OCI-LY3 (cell line): ENCODE measurements at regions not wholly inside any gene's neighbourhood (a gene's known extent, or its start where the extent isn't known, plus 50 kb on each side); places are given as distances from the start of the nearest gene placed in this dataset.

ENCODE experiments used
- H2AFZ ChIP-seq: fragments of 200-600, 300-600 bp; shearing (Covaris generic); 2 replicates; pipeline ENCODE4 v1.6.0; 2014; ENCODE audit warnings: antibody characterized with exemption, low read depth, low read length
- H3K27ac ChIP-seq: fragments of 200-600, 300-600 bp; sonication (generic); 2 replicates; pipeline ENCODE4 v1.5.1; 2014; ENCODE audit warnings: mild to moderate bottlenecking, low read length, moderate library complexity, mixed read lengths
- H3K27me3 ChIP-seq: fragments of 200-600, 300-600 bp; sonication (generic); 2 replicates; pipeline ENCODE4 v1.6.1; 2014; ENCODE audit warnings: low read depth, low read length, mixed read lengths
- H3K36me3 ChIP-seq: fragments of 200-600, 300-600 bp; sonication (generic); replicated peaks from 2 replicates; pipeline ENCODE3; 2014; ENCODE audit warnings: low read depth, low read length, mixed read lengths
- H3K4me1 ChIP-seq: fragments of 300-600, 200-600 bp; sonication (generic); 2 replicates; pipeline ENCODE4 v1.6.1; 2014; ENCODE audit warnings: low read length, mixed read lengths
- H3K4me2 ChIP-seq: fragments of 200-600, 300-600 bp; sonication (generic); 2 replicates; pipeline ENCODE4 v1.6.1; 2014; ENCODE audit warnings: low read length, mixed read lengths
- H3K4me3 ChIP-seq: fragments of 300-600, 200-600 bp; sonication (generic); 2 replicates; pipeline ENCODE4 v1.5.1; 2014; ENCODE audit warnings: antibody characterized with exemption, mild to moderate bottlenecking, low read length, moderate library complexity
- H3K79me2 ChIP-seq: fragments of 300-600, 200-600 bp; shearing (Covaris generic); 2 replicates; pipeline ENCODE4 v1.6.1; 2014; ENCODE audit warnings: mild to moderate bottlenecking, low read length, mixed read lengths
- H3K9ac ChIP-seq: fragments of 300-600, 200-600 bp; shearing (Covaris generic); 2 replicates; pipeline ENCODE4 v1.6.0; 2014; ENCODE audit warnings: mild to moderate bottlenecking, low read length, moderate library complexity
- H3K9me3 ChIP-seq: fragments of 200-600, 300-600 bp; shearing (Covaris generic); 2 replicates; pipeline ENCODE4 v1.6.1; 2014; ENCODE audit warnings: low read length, mixed read lengths; ENCODE audit not compliant: insufficient read depth
- H4K20me1 ChIP-seq: fragments of 200-600, 300-600 bp; sonication (generic); 2 replicates; pipeline ENCODE4 v1.6.1; 2016; ENCODE audit warnings: low read length, mixed read lengths; ENCODE audit not compliant: insufficient read depth
- EZH2phosphoT487 ChIP-seq: fragments of 200-600 bp; shearing (Covaris generic); IDR thresholded peaks from 2 replicates; pipeline ENCODE4 v1.6.1; 2018; ENCODE audit warnings: antibody characterized with exemption, mixed run types, low read depth
- TF ChIP-seq, protein P1 (sequence below): fragments of 200-600, 300-600 bp; sonication (generic); IDR thresholded peaks from 2 replicates; pipeline ENCODE4 v1.5.1; 2014; ENCODE audit warnings: antibody characterized with exemption, low read length, low read depth

DNA sequence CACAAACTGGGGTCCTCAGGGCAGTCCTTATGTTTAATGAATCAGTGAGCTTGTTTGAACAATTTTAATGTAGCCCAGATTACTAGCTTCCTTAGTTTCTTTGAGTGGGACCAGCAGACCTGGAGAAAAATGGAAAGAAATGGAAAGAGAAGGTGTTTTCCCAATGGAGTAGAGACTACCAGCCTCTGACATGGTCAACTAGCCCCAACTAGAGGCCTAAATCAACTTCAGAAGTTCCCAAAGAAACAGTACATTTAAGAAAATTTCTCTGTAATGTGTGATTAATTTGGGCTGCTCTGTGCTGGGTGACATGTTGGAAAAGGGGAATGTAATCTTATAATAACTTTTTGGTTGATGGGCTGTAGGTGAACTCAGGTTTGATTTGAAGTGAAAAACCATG is 310.9 kb downstream of the MFSD1 start:
- Histone ChIP-seq H3K79me2 (no peaks in the 10 kb centered on the region), H2AFZ (no peak overlapping the region), H3K27ac (no peak overlapping the region), H3K4me1 (no peaks in the 10 kb centered on the region), H4K20me1 (no peaks in the 10 kb centered on the region), H3K4me3 (no peak overlapping the region), H3K27me3 (peaks cover 10% of the 10 kb centered on the region), H3K9me3 (no peaks in the 10 kb centered on the region), H3K36me3 (no peaks in the 10 kb centered on the region), H3K9ac (no peak overlapping the region), H3K4me2 (no peak overlapping the region)
- TF ChIP-seq EZH2phosphoT487 = no peak
- TF ChIP-seq, protein P1, sequence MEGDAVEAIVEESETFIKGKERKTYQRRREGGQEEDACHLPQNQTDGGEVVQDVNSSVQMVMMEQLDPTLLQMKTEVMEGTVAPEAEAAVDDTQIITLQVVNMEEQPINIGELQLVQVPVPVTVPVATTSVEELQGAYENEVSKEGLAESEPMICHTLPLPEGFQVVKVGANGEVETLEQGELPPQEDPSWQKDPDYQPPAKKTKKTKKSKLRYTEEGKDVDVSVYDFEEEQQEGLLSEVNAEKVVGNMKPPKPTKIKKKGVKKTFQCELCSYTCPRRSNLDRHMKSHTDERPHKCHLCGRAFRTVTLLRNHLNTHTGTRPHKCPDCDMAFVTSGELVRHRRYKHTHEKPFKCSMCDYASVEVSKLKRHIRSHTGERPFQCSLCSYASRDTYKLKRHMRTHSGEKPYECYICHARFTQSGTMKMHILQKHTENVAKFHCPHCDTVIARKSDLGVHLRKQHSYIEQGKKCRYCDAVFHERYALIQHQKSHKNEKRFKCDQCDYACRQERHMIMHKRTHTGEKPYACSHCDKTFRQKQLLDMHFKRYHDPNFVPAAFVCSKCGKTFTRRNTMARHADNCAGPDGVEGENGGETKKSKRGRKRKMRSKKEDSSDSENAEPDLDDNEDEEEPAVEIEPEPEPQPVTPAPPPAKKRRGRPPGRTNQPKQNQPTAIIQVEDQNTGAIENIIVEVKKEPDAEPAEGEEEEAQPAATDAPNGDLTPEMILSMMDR = no peak

DNA sequence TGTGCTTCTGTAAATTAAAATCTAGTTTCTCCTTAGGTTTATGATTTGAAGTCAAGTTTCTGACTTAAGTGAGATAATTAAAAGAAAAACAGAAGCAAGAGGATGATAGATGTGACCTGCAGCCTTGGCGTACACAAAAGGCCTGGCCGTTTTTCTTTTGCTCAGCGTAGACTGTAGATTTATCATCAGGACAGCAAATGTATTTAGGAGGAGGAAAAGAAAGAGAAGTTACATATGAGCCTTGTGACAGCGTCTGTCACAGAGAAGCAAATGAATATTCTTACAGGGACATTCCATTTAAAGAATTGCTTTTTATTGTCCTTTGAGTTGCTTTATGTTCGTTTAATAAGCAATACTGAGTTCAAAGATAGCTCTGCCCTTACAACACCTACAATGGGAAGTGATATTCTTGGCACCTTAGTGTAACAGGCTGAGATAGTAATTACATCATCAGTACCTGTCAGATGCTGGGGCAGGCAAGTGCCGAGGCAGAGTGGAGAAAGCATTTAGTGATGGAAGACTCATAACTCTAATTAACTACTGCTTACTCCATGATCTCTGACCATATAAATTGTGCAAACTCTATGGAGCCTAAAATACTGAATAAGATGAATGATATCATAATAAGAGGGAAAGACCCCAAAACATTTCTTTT is 311.5 kb downstream of the MFSD1 start:
- no peaks in the 10 kb centered on the region for H3K79me2 ChIP-seq
- no peak overlapping the region for H3K27ac ChIP-seq
- no peaks in the 10 kb centered on the region for H3K9me3 ChIP-seq
- H2AFZ ChIP-seq = no peak overlapping the region
- no peaks in the 10 kb centered on the region for H4K20me1 ChIP-seq
- H3K4me2 ChIP-seq = no peak overlapping the region
- H3K27me3 ChIP-seq = peaks cover 17% of the 10 kb centered on the region
- H3K9ac ChIP-seq = no peak overlapping the region
- H3K4me3 ChIP-seq = no peak overlapping the region
- no peaks in the 10 kb centered on the region for H3K36me3 ChIP-seq
- no peaks in the 10 kb centered on the region for H3K4me1 ChIP-seq
- TF ChIP-seq, protein P1 = no peak
- no peak for TF ChIP-seq EZH2phosphoT487

DNA sequence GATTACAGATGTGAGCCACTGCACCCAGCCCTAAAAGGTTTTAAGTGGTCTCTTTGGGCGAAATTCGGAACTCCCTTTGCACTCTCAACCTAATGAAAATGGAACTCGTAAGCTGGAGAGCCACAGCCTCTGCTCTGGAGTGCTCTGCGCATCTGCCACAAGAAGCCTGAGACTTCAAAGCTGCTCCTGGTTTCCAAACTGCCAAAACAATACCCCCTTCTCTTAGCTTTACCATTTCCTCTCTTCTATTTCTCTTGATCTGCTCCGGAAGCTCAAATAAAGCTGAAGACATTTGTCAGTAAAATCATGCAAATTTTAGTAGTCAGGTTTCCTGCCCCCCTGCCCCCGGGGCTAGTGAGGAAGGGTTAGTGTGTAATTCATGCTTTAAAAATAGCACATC is 312.7 kb downstream of the MFSD1 start:
- Histone ChIP-seq H3K4me3 (no peak overlapping the region), H3K79me2 (no peaks in the 10 kb centered on the region), H3K27ac (no peak overlapping the region), H3K36me3 (no peaks in the 10 kb centered on the region), H3K9me3 (no peaks in the 10 kb centered on the region), H4K20me1 (no peaks in the 10 kb centered on the region), H3K4me2 (no peak overlapping the region), H3K27me3 (peaks cover 22% of the 10 kb centered on the region), H2AFZ (no peak overlapping the region), H3K9ac (no peak overlapping the region), H3K4me1 (no peaks in the 10 kb centered on the region)
- TF ChIP-seq, protein P1 = no peak

DNA sequence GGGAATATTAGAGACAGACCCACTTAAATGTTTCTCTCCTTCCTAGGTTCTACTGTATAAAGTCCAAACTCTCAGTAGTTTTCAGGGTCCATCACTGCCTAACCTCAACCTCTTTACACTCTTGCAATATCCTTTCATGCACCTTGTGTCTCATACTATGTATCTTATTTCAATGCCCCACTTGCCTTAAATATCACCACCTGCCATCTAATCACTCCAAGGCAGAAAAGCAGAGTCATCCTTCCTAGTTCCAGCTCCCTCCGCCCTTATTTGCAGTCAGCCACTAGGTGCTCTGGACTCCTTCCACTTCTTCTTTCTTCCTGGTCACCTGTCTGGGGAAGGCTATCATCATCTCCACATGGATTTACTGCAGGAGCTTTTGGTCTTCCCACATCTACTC is 322.0 kb downstream of the MFSD1 start:
- H3K4me3 ChIP-seq = no peak overlapping the region
- H3K79me2 ChIP-seq = no peaks in the 10 kb centered on the region
- H3K36me3 ChIP-seq = no peaks in the 10 kb centered on the region
- H3K9ac ChIP-seq = no peak overlapping the region
- no peak overlapping the region for H3K4me2 ChIP-seq
- no peak overlapping the region for H2AFZ ChIP-seq
- H4K20me1 ChIP-seq = no peaks in the 10 kb centered on the region
- no peaks in the 10 kb centered on the region for H3K9me3 ChIP-seq
- no peak overlapping the region for H3K27ac ChIP-seq
- peaks cover 29% of the 10 kb centered on the region for H3K27me3 ChIP-seq
- TF ChIP-seq, protein P1 = no peak
- no peak for TF ChIP-seq EZH2phosphoT487
- H3K4me1 ChIP-seq = no peaks in the 10 kb centered on the region
